K562 (cell line): ENCODE measurements at regions not wholly inside any gene's neighbourhood (a gene's known extent, or its start where the extent isn't known, plus 50 kb on each side); places are given as distances from the start of the nearest gene placed in this dataset.

Source experiments
- ATAC-seq: fragments of 200-7000 bp; cut with Tn5 transposase; 3 replicates; pipeline ENCODE4 v1.9.1; 2020; ENCODE audit warnings: moderate library complexity
- BruUV-seq: library from RNA; stranded (reverse); fragments of 400-500 nt; replicated peaks from 2 replicates; lab custom pipeline; 2021; lab: Mats Ljungman, UMichigan
- CTCF ChIA-PET: fragments of 300-600 bp; formaldehyde crosslinking; extraction: SDS; loops from one replicate; lab custom pipeline; 2021; ENCODE audit warnings: low intra/inter-chr PET ratio; lab: Yijun Ruan, JAX
- POLR2A ChIA-PET: fragments of 300-600, 350-650 bp; sonication (Branson Sonifier 250); formaldehyde crosslinking; extraction: SDS; loops from one replicate; lab custom pipeline; 2021; ENCODE audit warnings: antibody characterized with exemption, inconsistent platforms; lab: Yijun Ruan, JAX
- DNase-seq, 4 experiments: peaks; one replicate each; pipeline versions ENCODE4 v3.0.0 to v3.0.0-alpha.2; 2011 to 2018; ENCODE audit warnings: low spot score in 3 of 4, mixed read lengths in 3 of 4; ENCODE audit errors: extremely low read depth in 1 of 4
- FAIRE-seq: peaks from 2 replicates; lab custom pipeline; 2011; peaks lifted over from hg19 to GRCh38; lab: Jason Lieb, UNC
- H2AFZ ChIP-seq: 2 replicates; pipeline ENCODE4 v1.6.0; 2011; ENCODE audit warnings: low read depth, low read length, control low read depth, inconsistent platforms
- H3K27ac ChIP-seq: fragments of 200-600 bp; 3 replicates; pipeline ENCODE4 v1.8.0; 2011; ENCODE audit warnings: low read depth, mild to moderate bottlenecking, control low read depth, inconsistent platforms, low read length, moderate library complexity, mixed read lengths; ENCODE audit errors: extremely low read depth
- H3K27me3 ChIP-seq, 2 experiments: fragments of 300-600 bp in 1 of 2; 2 replicates in 1 of 2; 3 replicates in 1 of 2; pipeline versions ENCODE4 v1.6.0 to v1.8.0; 2011; ENCODE audit warnings: inconsistent platforms in 2 of 2, low read length in 2 of 2, mild to moderate bottlenecking in 1 of 2, mixed read lengths in 1 of 2, moderate library complexity in 1 of 2; ENCODE audit not compliant: control insufficient read depth in 2 of 2, insufficient read depth in 2 of 2
- H3K36me3 ChIP-seq: fragments of 300-600 bp; 3 replicates; pipeline ENCODE4 v1.8.0; 2011; ENCODE audit warnings: mild to moderate bottlenecking, low read length, inconsistent platforms; ENCODE audit not compliant: control insufficient read depth, insufficient read depth
- H3K4me1 ChIP-seq, 2 experiments: fragments of 200-600 bp in 1 of 2; replicated peaks in 1 of 2; 2 replicates in 1 of 2; 3 replicates in 1 of 2; pipeline versions ENCODE4 v1.5.1 to v1.8.0; 2011; ENCODE audit warnings: inconsistent platforms in 2 of 2, low read length in 2 of 2, mild to moderate bottlenecking in 1 of 2, mixed read lengths in 1 of 2, moderate library complexity in 1 of 2; ENCODE audit not compliant: control insufficient read depth in 2 of 2, insufficient read depth in 2 of 2
- H3K4me2 ChIP-seq: 2 replicates; pipeline ENCODE4 v1.6.1; 2011; ENCODE audit warnings: low read length, control low read depth, inconsistent platforms, mixed read lengths; ENCODE audit not compliant: insufficient read depth
- H3K4me3 ChIP-seq: fragments of 200-600 bp; sonication (generic), shearing (Covaris generic); 2 replicates; pipeline ENCODE4 v1.5.1; 2016; ENCODE audit warnings: control low read depth, inconsistent platforms
- H3K79me2 ChIP-seq: fragments of 200-600 bp; 3 replicates; pipeline ENCODE4 v1.8.0; 2011; ENCODE audit warnings: low read length, inconsistent platforms; ENCODE audit not compliant: control insufficient read depth, insufficient read depth
- H3K9ac ChIP-seq, 2 experiments: 2 replicates each; pipeline versions ENCODE4 v1.6.0 to v1.6.1; 2011; ENCODE audit warnings: low read depth in 2 of 2, low read length in 2 of 2, control low read depth in 1 of 2, inconsistent platforms in 1 of 2, mild to moderate bottlenecking in 1 of 2, mixed read lengths in 1 of 2; ENCODE audit not compliant: insufficient read depth in 1 of 2
- H3K9me1 ChIP-seq: one replicate; pipeline ENCODE4 v1.6.0; 2011; ENCODE audit warnings: inconsistent platforms, mild to moderate bottlenecking, low read length, moderate library complexity; ENCODE audit not compliant: control insufficient read depth, insufficient read depth
- H3K9me3 ChIP-seq: replicated peaks from 2 replicates; pipeline ENCODE4 v1.5.1; 2011; ENCODE audit warnings: low read depth, low read length, inconsistent platforms; ENCODE audit not compliant: control insufficient read depth, insufficient read depth
- H4K20me1 ChIP-seq: replicated peaks from 2 replicates; pipeline ENCODE4 v1.6.1; 2011; ENCODE audit warnings: low read length, inconsistent platforms, mixed read lengths; ENCODE audit not compliant: control insufficient read depth, insufficient read depth
- SMAD4 ChIP-seq: fragments of 250-450 bp; sonication (Bioruptor Pico); conservative IDR thresholded peaks from 2 replicates; pipeline ENCODE4 v1.8.0; 2021; ENCODE audit warnings: inconsistent platforms, mild to moderate bottlenecking, moderate library complexity
- WGBS: fragments of 100-300 bp; shearing (Covaris generic); methylation state at CpG from one replicate; pipeline ENCODE4 v1.1.6; 2016; ENCODE audit warnings: low coverage, mixed read lengths; ENCODE audit not compliant: insufficient coverage; ENCODE audit errors: missing lambda C conversion rate; 5-methylcytosine and 5-hydroxymethylcytosine counted together
- in situ Hi-C: fragments of 300-500 bp; cut with MboI; formaldehyde crosslinking; loops from 4 replicates; pipeline ENCODE4 v1.15.0; 2018; ENCODE audit warnings: inconsistent platforms, mixed read lengths
- intact Hi-C: fragments of 100-400 bp; cut with micrococcal nuclease; formaldehyde crosslinking; loops from 2 replicates; pipeline ENCODE4 v1.14.2; 2022
- TF ChIP-seq, protein P1 (sequence below): sonication (generic); formaldehyde crosslinking; IDR thresholded peaks from 2 replicates; pipeline ENCODE4 v1.8.0; 2022; ENCODE audit warnings: missing genetic modification reagents, mild to moderate bottlenecking, moderate library complexity, borderline replicate concordance

DNA sequence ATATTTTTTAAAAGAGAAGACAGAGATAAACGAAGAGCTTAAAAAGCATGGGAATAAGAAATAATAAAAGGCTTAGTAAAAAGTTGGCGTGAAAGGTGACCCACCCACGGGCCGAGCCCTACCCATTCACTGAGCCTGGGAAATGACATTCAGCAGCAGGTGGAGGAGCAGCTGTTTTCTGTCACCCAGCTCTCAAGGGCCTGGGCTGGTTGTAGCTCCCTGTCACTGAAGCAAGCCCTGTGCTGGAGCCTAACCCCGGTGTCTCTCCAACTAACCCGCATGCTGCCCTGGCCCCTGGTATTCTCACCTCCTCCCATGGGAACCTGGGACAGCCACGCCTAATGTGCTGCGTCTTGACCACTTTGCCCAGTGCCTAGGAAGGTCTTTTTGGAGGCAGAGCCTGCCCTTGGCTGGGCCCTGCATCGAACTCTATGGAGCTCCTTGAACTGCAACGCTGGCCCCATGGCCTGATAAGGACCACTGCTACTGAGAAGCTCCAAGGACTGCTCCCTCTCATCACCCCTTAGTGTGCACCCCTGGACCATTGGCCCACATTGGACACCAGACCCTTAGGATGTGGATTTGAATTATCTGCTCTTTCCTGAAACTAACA lies 68.8 kb upstream of the IYD start:
- Histone ChIP-seq H3K9me3 (peaks cover 21% of the 10 kb centered on the region), H3K36me3 (no peaks in the 10 kb centered on the region), H3K27ac (no peak overlapping the region), H3K4me2 (no peak overlapping the region), H2AFZ (no peak overlapping the region), H3K79me2 (no peaks in the 10 kb centered on the region), H3K4me1 (peaks cover 0 to 2% of the 10 kb centered on the region in 2 experiments; a peak in 3 of 5 replicates), H4K20me1 (no peaks in the 10 kb centered on the region), H3K9ac (no peak overlapping the region), H3K9me1 (no peaks in the 10 kb centered on the region), H3K4me3 (no peak overlapping the region), H3K27me3 (no peaks in the 10 kb centered on the region)
- no peak for ATAC-seq
- 71% methylated on average over 10 of the region's 10 CpGs for WGBS
- in situ Hi-C loops, result no loop called here
- intact Hi-C loops, result no loop called here
- TF ChIP-seq SMAD4, result no peak
- TF ChIP-seq, protein P1, sequence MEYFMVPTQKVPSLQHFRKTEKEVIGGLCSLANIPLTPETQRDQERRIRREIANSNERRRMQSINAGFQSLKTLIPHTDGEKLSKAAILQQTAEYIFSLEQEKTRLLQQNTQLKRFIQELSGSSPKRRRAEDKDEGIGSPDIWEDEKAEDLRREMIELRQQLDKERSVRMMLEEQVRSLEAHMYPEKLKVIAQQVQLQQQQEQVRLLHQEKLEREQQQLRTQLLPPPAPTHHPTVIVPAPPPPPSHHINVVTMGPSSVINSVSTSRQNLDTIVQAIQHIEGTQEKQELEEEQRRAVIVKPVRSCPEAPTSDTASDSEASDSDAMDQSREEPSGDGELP (CRISPR knock-in tag), result peak; percentile 19; the same call in 1 of the 2 replicates
- FAIRE-seq, result no peak
- BruUV-seq, result no TSS peak
- DNase-seq, result no peak
- ChIA-PET POLR2A (interaction anchor here (1.6 to 2.3 kb wide), 2 partner anchors 10 to 23 kb away, joined by 5 to 6 read pairs; no protein-coding TSS in a partner anchor), CTCF (no interaction called here)
